Smooth muscle cell (in vitro differentiated cells): ENCODE measurements at regions not wholly inside any gene's neighbourhood (a gene's known extent, or its start where the extent isn't known, plus 50 kb on each side); places are given as distances from the start of the nearest gene placed in this dataset.

Source experiments
- DNase-seq: peaks from one replicate; lab custom pipeline; 2025; ENCODE audit not compliant: unreplicated experiment; lab: John Stamatoyannopoulos, UW
- H2AFZ ChIP-seq: fragments of 200-600 bp; sonication (generic); 2 replicates; pipeline ENCODE4 v1.6.0; 2016; ENCODE audit warnings: antibody characterized with exemption, low read depth, mild to moderate bottlenecking
- H3F3A ChIP-seq: fragments of 200-600 bp; sonication (generic); 2 replicates; pipeline ENCODE4 v1.6.0; 2017; ENCODE audit warnings: antibody characterized with exemption, low read depth
- H3K27ac ChIP-seq: fragments of 200-600 bp; sonication (generic); 2 replicates; pipeline ENCODE4 v1.5.1; 2016; ENCODE audit warnings: low read depth, mild to moderate bottlenecking
- H3K27me3 ChIP-seq: fragments of 200-600 bp; sonication (generic); 2 replicates; pipeline ENCODE4 v1.6.1; 2016; ENCODE audit warnings: low read depth, mild to moderate bottlenecking
- H3K36me3 ChIP-seq: fragments of 200-600 bp; sonication (generic); 2 replicates; pipeline ENCODE4 v1.5.1; 2016; ENCODE audit warnings: low read depth
- H3K4me1 ChIP-seq: fragments of 200-600 bp; sonication (generic); 2 replicates; pipeline ENCODE4 v1.5.1; 2016; ENCODE audit warnings: low read depth
- H3K4me2 ChIP-seq: fragments of 200-600 bp; sonication (generic); 2 replicates; pipeline ENCODE4 v1.6.0; 2016; ENCODE audit warnings: mild to moderate bottlenecking
- H3K4me3 ChIP-seq: fragments of 200-600 bp; sonication (generic); 2 replicates; pipeline ENCODE4 v1.5.1; 2016; ENCODE audit warnings: mild to moderate bottlenecking
- H3K79me2 ChIP-seq: fragments of 200-600 bp; sonication (generic); 2 replicates; pipeline ENCODE4 v1.6.0; 2016; ENCODE audit warnings: low read depth, mild to moderate bottlenecking
- H3K9ac ChIP-seq: fragments of 200-600 bp; sonication (generic); 2 replicates; pipeline ENCODE4 v1.6.0; 2016; ENCODE audit warnings: low read depth
- H3K9me3 ChIP-seq: fragments of 200-600 bp; sonication (generic); replicated peaks from 2 replicates; pipeline ENCODE4 v1.5.1; 2016; ENCODE audit warnings: low read depth
- H4K20me1 ChIP-seq: fragments of 200-600 bp; sonication (generic); 2 replicates; pipeline ENCODE4 v1.6.0; 2016; ENCODE audit warnings: low read depth
- WGBS: methylation state at CpG from one replicate; pipeline ENCODE4 v1.1.7; 2016; ENCODE audit warnings: low lambda C conversion rate; 5-methylcytosine and 5-hydroxymethylcytosine counted together
- TF ChIP-seq, protein P1 (sequence below): fragments of 200-600 bp; sonication (generic); IDR thresholded peaks from 2 replicates; pipeline ENCODE4 v1.5.1; 2017; ENCODE audit warnings: borderline replicate concordance, mild to moderate bottlenecking, antibody characterized with exemption; ENCODE audit not compliant: insufficient read depth, poor library complexity, severe bottlenecking

DNA sequence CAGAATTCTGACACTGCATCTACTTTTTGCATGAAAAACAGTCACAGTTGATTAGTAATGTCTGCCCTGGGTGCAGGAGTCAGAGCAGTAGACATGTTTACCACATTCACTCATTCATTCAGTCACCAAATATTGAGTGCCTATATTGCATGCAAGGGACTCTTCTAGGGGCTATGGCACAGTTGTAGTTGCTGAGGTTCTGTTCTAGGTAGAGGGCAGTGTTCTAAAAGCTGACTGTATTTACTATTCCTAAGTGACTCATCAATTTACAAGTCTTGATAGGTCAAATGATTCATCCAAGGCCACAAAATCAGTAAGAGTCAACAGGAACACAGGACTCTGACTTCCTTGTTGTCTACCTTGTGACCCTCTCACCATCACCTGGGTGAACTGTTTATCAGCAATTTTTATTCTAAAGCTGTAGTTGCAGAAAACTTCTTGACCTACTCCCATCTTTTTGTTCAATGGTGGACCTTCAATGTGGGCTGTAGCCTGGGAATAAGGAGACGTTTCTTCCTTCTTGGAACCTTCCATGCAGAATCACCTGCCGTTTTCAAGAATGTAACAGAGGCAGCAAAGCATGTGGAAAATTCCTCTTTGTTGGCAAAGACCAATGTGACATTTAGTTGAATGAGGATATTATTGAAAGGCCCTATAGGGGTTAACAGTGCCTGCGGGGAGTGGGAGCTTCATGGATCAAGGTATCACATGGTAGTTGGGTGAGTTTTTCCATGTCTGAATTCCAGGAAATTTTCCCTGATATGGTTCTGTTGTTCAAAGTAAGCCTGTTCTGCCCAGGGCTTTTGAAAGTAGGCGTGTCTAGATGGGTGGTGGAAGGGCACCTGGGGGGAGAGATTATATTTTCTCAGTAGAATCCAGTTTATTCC is 223.2 kb downstream of the KTN1 start:
- Histone ChIP-seq H3K27ac (peak overlapping the region; percentile 66), H3K27me3 (no peaks in the 10 kb centered on the region), H2AFZ (no peak overlapping the region), H3F3A (no peaks in the 10 kb centered on the region), H3K4me1 (no peaks in the 10 kb centered on the region), H3K4me2 (no peak overlapping the region), H3K9me3 (no peaks in the 10 kb centered on the region), H3K36me3 (no peaks in the 10 kb centered on the region), H3K9ac (no peak overlapping the region), H3K4me3 (no peak overlapping the region), H4K20me1 (no peaks in the 10 kb centered on the region), H3K79me2 (no peaks in the 10 kb centered on the region)
- TF ChIP-seq, protein P1, sequence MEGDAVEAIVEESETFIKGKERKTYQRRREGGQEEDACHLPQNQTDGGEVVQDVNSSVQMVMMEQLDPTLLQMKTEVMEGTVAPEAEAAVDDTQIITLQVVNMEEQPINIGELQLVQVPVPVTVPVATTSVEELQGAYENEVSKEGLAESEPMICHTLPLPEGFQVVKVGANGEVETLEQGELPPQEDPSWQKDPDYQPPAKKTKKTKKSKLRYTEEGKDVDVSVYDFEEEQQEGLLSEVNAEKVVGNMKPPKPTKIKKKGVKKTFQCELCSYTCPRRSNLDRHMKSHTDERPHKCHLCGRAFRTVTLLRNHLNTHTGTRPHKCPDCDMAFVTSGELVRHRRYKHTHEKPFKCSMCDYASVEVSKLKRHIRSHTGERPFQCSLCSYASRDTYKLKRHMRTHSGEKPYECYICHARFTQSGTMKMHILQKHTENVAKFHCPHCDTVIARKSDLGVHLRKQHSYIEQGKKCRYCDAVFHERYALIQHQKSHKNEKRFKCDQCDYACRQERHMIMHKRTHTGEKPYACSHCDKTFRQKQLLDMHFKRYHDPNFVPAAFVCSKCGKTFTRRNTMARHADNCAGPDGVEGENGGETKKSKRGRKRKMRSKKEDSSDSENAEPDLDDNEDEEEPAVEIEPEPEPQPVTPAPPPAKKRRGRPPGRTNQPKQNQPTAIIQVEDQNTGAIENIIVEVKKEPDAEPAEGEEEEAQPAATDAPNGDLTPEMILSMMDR: no peak
- no peak for DNase-seq
- WGBS: 84% methylated on average over 4 of the region's 4 CpGs

DNA sequence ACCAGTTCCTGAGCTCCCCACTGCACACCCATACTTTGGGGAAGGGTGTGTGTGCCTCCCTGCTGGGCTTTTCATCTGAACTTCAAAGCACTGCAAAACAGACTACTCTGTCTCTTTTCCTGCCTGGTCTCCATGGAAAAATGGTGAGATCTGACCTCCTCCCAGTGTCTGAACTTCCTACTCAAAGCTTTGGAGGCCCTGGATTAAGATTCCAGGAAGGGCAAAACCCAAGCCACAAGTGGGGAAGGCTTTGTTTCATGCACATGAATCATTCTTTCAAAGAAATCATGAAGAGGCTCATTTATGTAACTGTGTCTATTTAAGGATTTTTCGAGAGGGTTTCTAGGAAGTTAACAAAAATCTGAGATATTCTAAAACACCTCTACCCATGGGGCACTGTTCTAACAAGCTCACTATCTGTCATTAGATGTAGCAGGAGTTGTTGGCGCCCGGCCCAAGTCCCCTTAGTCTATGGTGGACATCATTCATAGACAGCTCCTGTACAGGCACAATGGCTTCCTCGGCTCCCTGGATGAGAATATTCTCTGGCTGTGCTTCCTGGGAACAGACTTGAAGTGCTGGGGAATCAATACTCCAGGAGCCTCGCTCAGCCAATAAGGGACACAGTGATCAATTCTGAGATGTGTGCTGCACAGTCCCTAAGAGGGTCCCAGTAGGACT is 224.0 kb downstream of the KTN1 start:
- WGBS: 82% methylated on average over 5 of the region's 5 CpGs

DNA sequence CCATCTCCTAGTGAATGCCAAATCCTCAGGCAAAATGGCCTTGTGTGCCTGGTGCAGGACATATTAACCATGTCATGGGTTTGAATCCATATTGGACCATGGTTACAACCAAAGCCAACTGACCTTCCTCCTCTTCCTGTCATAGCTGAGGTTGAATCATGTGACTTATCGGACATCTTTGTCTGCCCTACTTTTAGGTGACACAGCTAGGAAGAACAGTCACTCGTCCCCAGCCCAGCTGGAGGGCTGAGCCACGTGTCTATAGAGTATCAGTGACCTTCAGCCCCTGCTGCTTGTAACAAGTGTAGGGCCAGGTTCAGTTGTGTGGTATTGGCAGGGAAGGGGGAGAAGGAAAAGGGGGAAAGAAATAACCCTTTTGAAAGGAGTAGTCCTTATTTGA is 225.2 kb downstream of the KTN1 start:
- no peak overlapping the region for H3K4me2 ChIP-seq
- WGBS: 88% methylated on average over 3 of the region's 3 CpGs
- no peaks in the 10 kb centered on the region for H4K20me1 ChIP-seq
- TF ChIP-seq, protein P1: no peak
- H3K4me1 ChIP-seq: no peaks in the 10 kb centered on the region
- H3K36me3 ChIP-seq: no peaks in the 10 kb centered on the region
- H3K9ac ChIP-seq: no peak overlapping the region
- H3K4me3 ChIP-seq: no peak overlapping the region
- H3K9me3 ChIP-seq: no peaks in the 10 kb centered on the region
- H3K79me2 ChIP-seq: no peaks in the 10 kb centered on the region
- no peak for DNase-seq
- H3K27ac ChIP-seq: no peak overlapping the region
- no peaks in the 10 kb centered on the region for H3K27me3 ChIP-seq
- no peak overlapping the region for H2AFZ ChIP-seq
- H3F3A ChIP-seq: no peaks in the 10 kb centered on the region

More for the DNA sequence above, 224.0 kb downstream of the KTN1 start:
- TF ChIP-seq, protein P1: no peak
- Histone ChIP-seq H4K20me1 (no peaks in the 10 kb centered on the region), H3K27ac (peak overlapping the region; percentile 66), H3K4me3 (no peak overlapping the region), H3K4me2 (no peak overlapping the region), H3F3A (no peaks in the 10 kb centered on the region), H3K36me3 (no peaks in the 10 kb centered on the region), H3K4me1 (no peaks in the 10 kb centered on the region), H3K27me3 (no peaks in the 10 kb centered on the region), H3K79me2 (no peaks in the 10 kb centered on the region), H3K9me3 (no peaks in the 10 kb centered on the region), H3K9ac (no peak overlapping the region), H2AFZ (no peak overlapping the region)
- no peak for DNase-seq
